A549 (cell line): ENCODE measurements at regions not wholly inside any gene's neighbourhood (a gene's known extent, or its start where the extent isn't known, plus 50 kb on each side); places are given as distances from the start of the nearest gene placed in this dataset.

Experiments used
- REST ChIP-seq: fragments of 200-600 bp; sonication (generic); IDR thresholded peaks from 2 replicates; pipeline ENCODE4 v1.6.1; 2016; ENCODE audit warnings: antibody characterized with exemption, mild to moderate bottlenecking, moderate library complexity
- TF ChIP-seq, protein P1 (sequence below): fragments of >200 bp; sonication (Bioruptor Twin); formaldehyde crosslinking; IDR thresholded peaks from 3 replicates; pipeline ENCODE4 v1.5.1; 2016

DNA sequence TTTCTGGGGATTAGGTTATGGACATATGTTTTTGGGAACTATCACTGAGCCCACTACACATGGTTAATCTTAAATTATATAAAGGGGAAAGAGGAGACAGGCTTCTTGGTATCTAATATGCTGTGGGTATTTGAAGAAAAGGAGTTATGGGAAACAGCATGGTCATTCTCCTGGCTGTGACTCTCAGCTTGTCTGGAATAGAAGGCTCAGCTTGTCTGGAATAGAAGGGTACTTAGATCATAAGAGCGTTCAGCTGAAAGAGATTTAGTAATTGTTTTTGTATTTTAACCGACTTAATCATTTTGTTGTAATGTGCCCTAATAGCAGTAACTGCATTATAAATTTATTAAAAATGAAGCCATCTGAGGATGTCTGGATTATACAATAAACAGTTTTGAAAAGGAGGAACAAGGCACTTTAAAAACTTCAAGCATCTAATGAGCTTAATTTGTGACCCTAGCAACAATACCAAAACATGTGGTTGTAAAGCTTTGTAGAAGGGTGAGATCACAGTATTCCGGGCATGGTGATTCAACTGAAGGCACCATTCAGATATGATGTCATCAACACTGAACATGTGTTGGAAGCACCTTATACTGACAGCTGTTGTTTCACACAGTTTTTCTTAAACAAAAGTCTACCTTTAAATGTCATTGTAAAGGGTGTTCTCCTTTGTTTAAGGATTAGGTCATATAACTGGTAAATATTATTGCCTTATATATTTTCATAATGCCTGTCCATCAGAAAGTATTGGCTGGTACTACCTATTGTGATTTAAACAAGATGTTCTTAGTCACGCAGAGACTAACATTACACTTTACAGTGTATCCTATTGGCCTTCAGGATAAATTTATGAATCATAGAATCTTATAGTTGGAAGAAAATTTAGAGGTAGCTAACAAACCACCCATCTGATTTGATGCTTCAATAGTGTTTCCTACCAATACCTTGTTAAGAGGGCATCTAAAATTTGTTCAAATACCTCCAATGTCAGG, 2174.1 kb upstream of the WWC1 start:
- no peak for TF ChIP-seq REST
- TF ChIP-seq, protein P1, sequence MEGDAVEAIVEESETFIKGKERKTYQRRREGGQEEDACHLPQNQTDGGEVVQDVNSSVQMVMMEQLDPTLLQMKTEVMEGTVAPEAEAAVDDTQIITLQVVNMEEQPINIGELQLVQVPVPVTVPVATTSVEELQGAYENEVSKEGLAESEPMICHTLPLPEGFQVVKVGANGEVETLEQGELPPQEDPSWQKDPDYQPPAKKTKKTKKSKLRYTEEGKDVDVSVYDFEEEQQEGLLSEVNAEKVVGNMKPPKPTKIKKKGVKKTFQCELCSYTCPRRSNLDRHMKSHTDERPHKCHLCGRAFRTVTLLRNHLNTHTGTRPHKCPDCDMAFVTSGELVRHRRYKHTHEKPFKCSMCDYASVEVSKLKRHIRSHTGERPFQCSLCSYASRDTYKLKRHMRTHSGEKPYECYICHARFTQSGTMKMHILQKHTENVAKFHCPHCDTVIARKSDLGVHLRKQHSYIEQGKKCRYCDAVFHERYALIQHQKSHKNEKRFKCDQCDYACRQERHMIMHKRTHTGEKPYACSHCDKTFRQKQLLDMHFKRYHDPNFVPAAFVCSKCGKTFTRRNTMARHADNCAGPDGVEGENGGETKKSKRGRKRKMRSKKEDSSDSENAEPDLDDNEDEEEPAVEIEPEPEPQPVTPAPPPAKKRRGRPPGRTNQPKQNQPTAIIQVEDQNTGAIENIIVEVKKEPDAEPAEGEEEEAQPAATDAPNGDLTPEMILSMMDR: no peak
